ENCODE measurements at regions not wholly inside any gene's neighbourhood (a gene's known extent, or its start where the extent isn't known, plus 50 kb on each side); places are given as distances from the start of the nearest gene placed in this dataset.

DNA sequence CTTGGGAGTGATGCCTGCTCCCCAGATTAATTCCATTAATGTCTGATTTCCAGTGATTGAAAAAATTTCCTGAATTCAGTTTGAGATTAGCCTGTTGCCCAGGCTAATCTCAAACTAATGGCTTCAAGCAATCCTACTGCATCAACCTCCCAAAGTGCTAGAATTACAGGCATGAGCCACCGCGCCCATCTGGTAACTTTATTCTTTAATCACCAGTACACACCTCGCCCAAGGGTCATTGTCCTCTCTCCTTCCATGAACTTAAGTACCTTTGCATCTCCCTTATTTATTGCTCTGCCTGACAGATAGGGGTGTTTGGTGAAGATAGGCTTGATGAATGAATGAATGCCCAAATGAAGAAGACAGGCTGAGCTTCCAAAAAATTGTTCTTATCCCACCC is 366.5 kb downstream of the SIPA1L2 start:
- no peak overlapping the region for H3K4me3 ChIP-seq
- TF ChIP-seq, protein P1, sequence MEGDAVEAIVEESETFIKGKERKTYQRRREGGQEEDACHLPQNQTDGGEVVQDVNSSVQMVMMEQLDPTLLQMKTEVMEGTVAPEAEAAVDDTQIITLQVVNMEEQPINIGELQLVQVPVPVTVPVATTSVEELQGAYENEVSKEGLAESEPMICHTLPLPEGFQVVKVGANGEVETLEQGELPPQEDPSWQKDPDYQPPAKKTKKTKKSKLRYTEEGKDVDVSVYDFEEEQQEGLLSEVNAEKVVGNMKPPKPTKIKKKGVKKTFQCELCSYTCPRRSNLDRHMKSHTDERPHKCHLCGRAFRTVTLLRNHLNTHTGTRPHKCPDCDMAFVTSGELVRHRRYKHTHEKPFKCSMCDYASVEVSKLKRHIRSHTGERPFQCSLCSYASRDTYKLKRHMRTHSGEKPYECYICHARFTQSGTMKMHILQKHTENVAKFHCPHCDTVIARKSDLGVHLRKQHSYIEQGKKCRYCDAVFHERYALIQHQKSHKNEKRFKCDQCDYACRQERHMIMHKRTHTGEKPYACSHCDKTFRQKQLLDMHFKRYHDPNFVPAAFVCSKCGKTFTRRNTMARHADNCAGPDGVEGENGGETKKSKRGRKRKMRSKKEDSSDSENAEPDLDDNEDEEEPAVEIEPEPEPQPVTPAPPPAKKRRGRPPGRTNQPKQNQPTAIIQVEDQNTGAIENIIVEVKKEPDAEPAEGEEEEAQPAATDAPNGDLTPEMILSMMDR (IDR thresholded peaks at IDR 0.05): no peak
- no peak overlapping the region for H3K27ac ChIP-seq
- no peak for DNase-seq (ENCODE audit: low spot score)

DNA sequence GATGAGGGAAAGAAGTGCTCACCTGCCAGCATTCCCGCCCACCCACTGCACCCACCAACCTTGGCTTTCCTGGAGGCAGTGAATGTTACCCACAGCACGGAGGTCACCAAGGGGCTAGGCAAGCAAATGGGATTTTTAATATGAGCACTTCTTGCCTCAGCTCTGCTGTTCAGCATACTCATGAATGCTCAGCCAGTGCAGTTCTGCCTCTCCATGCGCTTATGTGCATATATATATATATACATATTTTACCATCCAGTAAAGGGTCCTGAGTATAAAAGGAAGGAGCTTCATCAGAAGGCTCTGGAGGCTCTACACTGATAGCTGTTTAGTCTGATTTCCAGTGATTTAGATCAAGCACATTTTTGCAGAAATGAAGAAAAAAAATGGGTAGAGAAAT is 366.9 kb downstream of the SIPA1L2 start:
- no peak overlapping the region for H3K27ac ChIP-seq
- H3K4me3 ChIP-seq: no peak overlapping the region
- no peak for DNase-seq (ENCODE audit: low spot score)
- TF ChIP-seq, protein P1 (IDR thresholded peaks at IDR 0.05): no peak

GRCh38 chr1:232260861-232261260 is 369.1 kb downstream of the SIPA1L2 start:
- H3K27ac ChIP-seq: no peak overlapping the region
- no peak for DNase-seq (ENCODE audit: low spot score)
- TF ChIP-seq, protein P1 (IDR thresholded peaks at IDR 0.05): no peak
- H3K4me3 ChIP-seq: no peak overlapping the region

- no peak for DNase-seq (ENCODE audit: low spot score)
These were observed 369.9 kb downstream of the SIPA1L2 start for GRCh38 chr1:232260045-232260444.

GRCh38 chr1:232259333-232259732 is 370.6 kb downstream of the SIPA1L2 start:
- TF ChIP-seq, protein P1 (IDR thresholded peaks at IDR 0.05): no peak
- no peak overlapping the region for H3K27ac ChIP-seq
- DNase-seq (ENCODE audit: low spot score): no peak
- no peak overlapping the region for H3K4me3 ChIP-seq

More at GRCh38 chr1:232260045-232260444, 369.9 kb downstream of the SIPA1L2 start:
- TF ChIP-seq, protein P1 (IDR thresholded peaks at IDR 0.05): no peak
- no peak overlapping the region for H3K27ac ChIP-seq
- H3K4me3 ChIP-seq: no peak overlapping the region

GRCh38 chr1:232252546-232253118 is 377.3 kb downstream of the SIPA1L2 start:
- TF ChIP-seq, protein P1 (IDR thresholded peaks at IDR 0.05): no peak
- no peak for DNase-seq (ENCODE audit: low spot score)
- Histone ChIP-seq H3K27ac (no peak overlapping the region), H3K4me3 (no peak overlapping the region)

DNA sequence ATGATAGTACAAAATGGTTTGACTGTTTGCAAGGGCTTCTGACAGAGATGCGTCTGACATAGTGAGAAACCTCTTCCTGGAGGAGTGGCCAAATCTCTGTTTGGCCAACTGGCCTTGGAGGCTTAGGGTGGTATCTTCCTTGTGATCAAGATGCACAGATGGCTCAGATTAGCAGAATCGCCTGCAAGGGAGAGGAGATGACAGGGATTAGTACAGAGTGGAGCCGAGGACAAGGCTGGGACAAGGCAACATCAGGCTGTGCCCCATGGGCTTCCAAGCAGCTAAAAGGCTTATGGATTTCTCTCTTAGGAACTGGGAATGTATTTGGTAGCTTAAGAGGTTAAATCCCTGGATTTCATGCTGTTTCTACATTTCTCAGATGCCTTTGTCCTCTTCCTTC is 379.1 kb downstream of the SIPA1L2 start:
- no peak overlapping the region for H3K27ac ChIP-seq
- no peak for DNase-seq (ENCODE audit: low spot score)
- TF ChIP-seq, protein P1 (IDR thresholded peaks at IDR 0.05): no peak
- H3K4me3 ChIP-seq: no peak overlapping the region
